ENCODE measurements at regions not wholly inside any gene's neighbourhood (a gene's known extent, or its start where the extent isn't known, plus 50 kb on each side); places are given as distances from the start of the nearest gene placed in this dataset.

- Histone ChIP-seq H3K4me3 (ENCODE audit: low read depth in 1 of 2, low read length in 2 of 2) (no peak overlapping the region), H3K27ac (ENCODE audit: low read depth, low read length) (no peak overlapping the region), H3K9ac (ENCODE audit: low read depth in 1 of 2, low read length in 2 of 2) (no peak overlapping the region), H3K27me3 (ENCODE audit: control insufficient read depth in 1 of 2, insufficient read depth in 2 of 2, low read length in 2 of 2) (no peaks in the 10 kb centered on the region), H3K36me3 (ENCODE audit: control insufficient read depth in 1 of 2, insufficient read depth in 2 of 2, low read length in 2 of 2) (no peaks in the 10 kb centered on the region), H3K9me3 (ENCODE audit: control insufficient read depth in 1 of 2, low read length in 2 of 2) (no peaks in the 10 kb centered on the region), H3K4me1 (ENCODE audit: control insufficient read depth in 1 of 2, insufficient read depth in 2 of 2, low read length in 2 of 2) (no peaks in the 10 kb centered on the region)
Observed at GRCh38 chr2:10504994-10505820, 57.1 kb upstream of the ODC1 start.

GRCh38 chr2:10504370-10504993 is 56.4 kb upstream of the ODC1 start:
- H3K9me3 ChIP-seq (ENCODE audit: control insufficient read depth in 1 of 2, low read length in 2 of 2): no peaks in the 10 kb centered on the region
- H3K9ac ChIP-seq (ENCODE audit: low read depth in 1 of 2, low read length in 2 of 2): no peak overlapping the region
- H3K4me3 ChIP-seq (ENCODE audit: low read depth in 1 of 2, low read length in 2 of 2): no peak overlapping the region
- H3K27ac ChIP-seq (ENCODE audit: low read depth, low read length): no peak overlapping the region
- H3K4me1 ChIP-seq (ENCODE audit: control insufficient read depth in 1 of 2, insufficient read depth in 2 of 2, low read length in 2 of 2): no peaks in the 10 kb centered on the region
- no peaks in the 10 kb centered on the region for H3K36me3 ChIP-seq (ENCODE audit: control insufficient read depth in 1 of 2, insufficient read depth in 2 of 2, low read length in 2 of 2)
- H3K27me3 ChIP-seq (ENCODE audit: control insufficient read depth in 1 of 2, insufficient read depth in 2 of 2, low read length in 2 of 2): peaks cover 0 to 2% of the 10 kb centered on the region in 2 donors

- Histone ChIP-seq H3K4me3 (ENCODE audit: low read depth in 1 of 2, low read length in 2 of 2) (no peak overlapping the region), H3K9me3 (ENCODE audit: control insufficient read depth in 1 of 2, low read length in 2 of 2) (no peaks in the 10 kb centered on the region), H3K9ac (ENCODE audit: low read depth in 1 of 2, low read length in 2 of 2) (no peak overlapping the region), H3K27me3 (ENCODE audit: control insufficient read depth in 1 of 2, insufficient read depth in 2 of 2, low read length in 2 of 2) (peaks cover 0 to 4% of the 10 kb centered on the region in 2 donors), H3K4me1 (ENCODE audit: control insufficient read depth in 1 of 2, insufficient read depth in 2 of 2, low read length in 2 of 2) (peaks cover 0 to 3% of the 10 kb centered on the region in 2 donors), H3K36me3 (ENCODE audit: control insufficient read depth in 1 of 2, insufficient read depth in 2 of 2, low read length in 2 of 2) (no peaks in the 10 kb centered on the region), H3K27ac (ENCODE audit: low read depth, low read length) (no peak overlapping the region)
Observed at GRCh38 chr2:10502803-10503107, 54.6 kb upstream of the ODC1 start.

- H3K36me3 ChIP-seq (ENCODE audit: control insufficient read depth in 1 of 2, insufficient read depth in 2 of 2, low read length in 2 of 2): no peaks in the 10 kb centered on the region
- H3K9me3 ChIP-seq (ENCODE audit: control insufficient read depth in 1 of 2, low read length in 2 of 2): no peaks in the 10 kb centered on the region
- H3K4me1 ChIP-seq (ENCODE audit: control insufficient read depth in 1 of 2, insufficient read depth in 2 of 2, low read length in 2 of 2): peaks cover 4 to 7% of the 10 kb centered on the region in 2 donors
Observed at GRCh38 chr2:10501980-10502802, 54.1 kb upstream of the ODC1 start.

GRCh38 chr2:10501451-10501961 is 53.4 kb upstream of the ODC1 start:
- H3K4me1 ChIP-seq (ENCODE audit: control insufficient read depth in 1 of 2, insufficient read depth in 2 of 2, low read length in 2 of 2): peaks cover 4 to 7% of the 10 kb centered on the region in 2 donors
- H3K36me3 ChIP-seq (ENCODE audit: control insufficient read depth in 1 of 2, insufficient read depth in 2 of 2, low read length in 2 of 2): no peaks in the 10 kb centered on the region
- H3K4me3 ChIP-seq (ENCODE audit: low read depth in 1 of 2, low read length in 2 of 2): no peak overlapping the region
- H3K9ac ChIP-seq (ENCODE audit: low read depth in 1 of 2, low read length in 2 of 2): no peak overlapping the region
- H3K27me3 ChIP-seq (ENCODE audit: control insufficient read depth in 1 of 2, insufficient read depth in 2 of 2, low read length in 2 of 2): peaks cover 6 to 8% of the 10 kb centered on the region in 2 donors
- no peak overlapping the region for H3K27ac ChIP-seq (ENCODE audit: low read depth, low read length)
- H3K9me3 ChIP-seq (ENCODE audit: control insufficient read depth in 1 of 2, low read length in 2 of 2): no peaks in the 10 kb centered on the region

More at GRCh38 chr2:10501980-10502802, 54.1 kb upstream of the ODC1 start:
- peaks cover 0 to 4% of the 10 kb centered on the region in 2 donors for H3K27me3 ChIP-seq (ENCODE audit: control insufficient read depth in 1 of 2, insufficient read depth in 2 of 2, low read length in 2 of 2)
- no peak overlapping the region for H3K4me3 ChIP-seq (ENCODE audit: low read depth in 1 of 2, low read length in 2 of 2)
- no peak overlapping the region for H3K27ac ChIP-seq (ENCODE audit: low read depth, low read length)
- H3K9ac ChIP-seq (ENCODE audit: low read depth in 1 of 2, low read length in 2 of 2): no peak overlapping the region

- Histone ChIP-seq H3K4me1 (ENCODE audit: control insufficient read depth in 1 of 2, insufficient read depth in 2 of 2, low read length in 2 of 2) (peaks cover 4 to 7% of the 10 kb centered on the region in 2 donors), H3K36me3 (ENCODE audit: control insufficient read depth in 1 of 2, insufficient read depth in 2 of 2, low read length in 2 of 2) (no peaks in the 10 kb centered on the region), H3K9ac (ENCODE audit: low read depth in 1 of 2, low read length in 2 of 2) (no peak overlapping the region), H3K9me3 (ENCODE audit: control insufficient read depth in 1 of 2, low read length in 2 of 2) (no peaks in the 10 kb centered on the region), H3K27me3 (ENCODE audit: control insufficient read depth in 1 of 2, insufficient read depth in 2 of 2, low read length in 2 of 2) (peaks cover 8 to 12% of the 10 kb centered on the region in 2 donors), H3K27ac (ENCODE audit: low read depth, low read length) (no peak overlapping the region), H3K4me3 (ENCODE audit: low read depth in 1 of 2, low read length in 2 of 2) (no peak overlapping the region)
Observed at GRCh38 chr2:10500601-10501361, 52.7 kb upstream of the ODC1 start.

GRCh38 chr2:10499911-10500521 is 51.9 kb upstream of the ODC1 start:
- Histone ChIP-seq H3K9ac (ENCODE audit: low read depth in 1 of 2, low read length in 2 of 2) (no peak overlapping the region), H3K36me3 (ENCODE audit: control insufficient read depth in 1 of 2, insufficient read depth in 2 of 2, low read length in 2 of 2) (no peaks in the 10 kb centered on the region), H3K27ac (ENCODE audit: low read depth, low read length) (no peak overlapping the region), H3K4me3 (ENCODE audit: low read depth in 1 of 2, low read length in 2 of 2) (no peak overlapping the region), H3K27me3 (ENCODE audit: control insufficient read depth in 1 of 2, insufficient read depth in 2 of 2, low read length in 2 of 2) (peaks cover 14 to 20% of the 10 kb centered on the region in 2 donors), H3K4me1 (ENCODE audit: control insufficient read depth in 1 of 2, insufficient read depth in 2 of 2, low read length in 2 of 2) (peaks cover 4 to 13% of the 10 kb centered on the region in 2 donors), H3K9me3 (ENCODE audit: control insufficient read depth in 1 of 2, low read length in 2 of 2) (no peaks in the 10 kb centered on the region)

- no peak overlapping the region for H3K4me3 ChIP-seq (ENCODE audit: low read depth in 1 of 2, low read length in 2 of 2)
- no peaks in the 10 kb centered on the region for H3K36me3 ChIP-seq (ENCODE audit: control insufficient read depth in 1 of 2, insufficient read depth in 2 of 2, low read length in 2 of 2)
- H3K27me3 ChIP-seq (ENCODE audit: control insufficient read depth in 1 of 2, insufficient read depth in 2 of 2, low read length in 2 of 2): peaks cover 14 to 20% of the 10 kb centered on the region in 2 donors
- peaks cover 4 to 13% of the 10 kb centered on the region in 2 donors for H3K4me1 ChIP-seq (ENCODE audit: control insufficient read depth in 1 of 2, insufficient read depth in 2 of 2, low read length in 2 of 2)
- H3K9me3 ChIP-seq (ENCODE audit: control insufficient read depth in 1 of 2, low read length in 2 of 2): no peaks in the 10 kb centered on the region
- no peak overlapping the region for H3K9ac ChIP-seq (ENCODE audit: low read depth in 1 of 2, low read length in 2 of 2)
- H3K27ac ChIP-seq (ENCODE audit: low read depth, low read length): no peak overlapping the region
Observed at GRCh38 chr2:10499275-10499907, 51.3 kb upstream of the ODC1 start.

All from duodenal mucosa (tissue), 2 donors.